H54 (cell line): ENCODE measurements at regions not wholly inside any gene's neighbourhood (a gene's known extent, or its start where the extent isn't known, plus 50 kb on each side); places are given as distances from the start of the nearest gene placed in this dataset.

Experiments
- DNase-seq: peaks from one replicate; pipeline ENCODE4 v3.0.0; 2011; ENCODE audit warnings: low spot score, mixed read lengths; ENCODE audit not compliant: insufficient read length
- FAIRE-seq: peaks from 3 replicates; lab custom pipeline; 2011; peaks lifted over from hg19 to GRCh38; lab: Jason Lieb, UNC
- POLR2A ChIP-seq: IDR thresholded peaks from 2 replicates; pipeline ENCODE4 v1.6.1; 2011; ENCODE audit warnings: low read depth, mild to moderate bottlenecking, low read length

DNA sequence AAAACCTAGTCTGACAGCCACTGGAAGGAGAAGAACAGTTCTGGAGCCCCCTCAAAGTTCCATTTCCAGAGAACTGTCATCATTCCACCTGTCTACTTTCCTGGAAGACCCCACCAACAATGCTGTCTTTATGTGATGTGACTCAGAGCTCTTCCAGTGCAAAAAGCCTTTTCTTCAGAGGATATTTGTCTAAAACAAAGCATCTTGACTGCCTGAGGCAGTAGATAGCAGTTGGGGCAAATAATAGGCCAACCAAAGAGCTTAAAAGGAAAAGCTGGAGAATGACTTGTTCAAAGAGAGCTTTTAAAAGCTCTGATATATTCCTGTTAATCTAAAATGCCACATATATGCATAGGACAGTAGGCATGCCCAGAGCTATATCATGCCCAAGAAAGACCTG, 62.6 kb downstream of the MIS18A start:
- TF ChIP-seq POLR2A: no peak
- FAIRE-seq (no peak), DNase-seq (no peak)

GRCh38 chr21:32215306-32215685, 63.6 kb downstream of the MIS18A start:
- no peak for DNase-seq
- FAIRE-seq: no peak
- no peak for TF ChIP-seq POLR2A

GRCh38 chr21:32214654-32215305, 64.1 kb downstream of the MIS18A start:
- FAIRE-seq (no peak), DNase-seq (no peak)
- TF ChIP-seq POLR2A: no peak

- TF ChIP-seq POLR2A: no peak
- DNase-seq (no peak), FAIRE-seq (no peak)
Observed at GRCh38 chr21:32212116-32212515, 66.7 kb downstream of the MIS18A start.

GRCh38 chr21:32211306-32211705, 67.5 kb downstream of the MIS18A start:
- no peak for TF ChIP-seq POLR2A
- DNase-seq (no peak), FAIRE-seq (no peak)

GRCh38 chr21:32209580-32209979, 69.3 kb downstream of the MIS18A start:
- TF ChIP-seq POLR2A: no peak
- DNase-seq (no peak), FAIRE-seq (no peak)

DNA sequence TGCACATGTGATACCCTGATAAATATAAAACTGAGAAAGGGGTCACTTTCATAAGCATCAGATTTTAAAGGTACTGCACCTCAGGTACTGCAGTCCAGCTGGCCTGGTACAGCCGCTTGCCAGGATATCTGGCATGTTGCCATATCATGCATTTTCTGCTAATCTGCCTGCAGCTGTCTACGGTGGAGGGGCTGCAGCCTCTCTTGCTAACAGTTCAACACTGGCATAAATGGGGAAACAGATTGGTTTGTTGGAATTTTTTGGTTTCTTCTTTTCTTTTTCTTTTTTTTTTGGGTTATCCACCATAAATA, 71.5 kb downstream of the MIS18A start:
- FAIRE-seq: no peak
- DNase-seq: no peak
- TF ChIP-seq POLR2A: no peak

DNA sequence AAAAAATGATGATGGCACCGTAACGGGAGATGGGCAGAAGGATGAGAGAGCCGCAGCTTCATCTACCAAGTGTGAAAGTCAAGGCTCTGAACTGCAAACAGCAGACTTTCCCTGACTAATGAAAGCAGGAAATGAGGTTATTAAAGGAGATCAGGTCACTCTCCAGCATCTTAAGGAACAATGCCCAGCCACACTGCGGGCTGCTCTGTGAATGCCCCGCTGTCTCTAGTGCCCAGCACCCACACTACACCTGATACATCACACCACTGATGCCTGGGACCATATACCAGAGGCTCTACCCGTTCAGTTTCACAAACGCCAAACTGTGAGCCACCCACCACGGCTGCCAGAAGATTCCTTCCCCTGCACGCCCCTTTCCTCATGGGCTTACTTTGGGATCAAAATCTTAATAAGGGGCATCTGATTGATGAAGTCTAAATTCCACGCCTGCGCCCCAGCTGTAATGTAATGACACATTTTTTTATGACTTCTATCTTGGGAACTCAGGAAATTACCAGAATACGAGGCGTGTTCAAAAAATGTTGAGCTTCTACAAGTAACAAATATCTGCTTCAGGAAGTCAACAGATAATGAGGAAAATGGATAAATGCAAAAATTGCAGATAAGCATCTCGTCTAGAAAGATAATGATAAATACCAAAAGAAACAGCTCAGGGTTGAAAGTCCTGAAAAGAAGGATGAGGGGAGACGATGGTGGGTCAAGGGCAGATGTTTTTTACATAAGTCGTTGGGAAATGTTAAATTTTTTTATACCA, 72.0 kb downstream of the MIS18A start:
- no peak for FAIRE-seq
- no peak for DNase-seq
- TF ChIP-seq POLR2A: no peak

DNA sequence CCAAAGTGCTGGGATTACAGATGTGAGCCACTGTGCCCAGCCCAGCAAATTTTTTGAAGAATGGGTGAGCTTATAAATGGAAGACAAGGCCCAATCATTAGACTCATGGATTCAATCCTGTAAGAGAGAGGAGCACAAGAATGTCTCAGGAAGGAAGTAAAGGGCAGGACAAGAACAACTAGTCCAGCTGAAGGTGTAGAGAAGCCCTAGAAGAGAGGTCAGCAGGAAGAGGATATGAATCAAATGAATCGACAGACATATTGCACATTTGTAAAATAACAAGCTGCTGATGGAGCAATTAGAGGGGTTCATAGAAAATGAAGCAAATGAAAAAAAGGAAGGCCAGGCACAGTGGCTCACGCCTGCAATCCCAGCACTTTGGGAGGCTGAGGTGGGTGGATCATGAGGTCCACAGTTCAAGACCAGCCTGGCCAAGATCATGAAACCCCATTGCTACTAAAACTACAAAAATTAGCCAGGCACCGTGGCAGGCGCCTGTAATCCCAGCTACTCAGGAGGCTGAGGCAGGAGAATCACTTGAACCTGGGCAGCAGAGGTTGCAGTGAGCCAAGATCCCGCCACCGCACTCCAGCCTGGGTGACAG, 74.9 kb downstream of the MIS18A start:
- DNase-seq (no peak), FAIRE-seq (no peak)
- TF ChIP-seq POLR2A: no peak

DNA sequence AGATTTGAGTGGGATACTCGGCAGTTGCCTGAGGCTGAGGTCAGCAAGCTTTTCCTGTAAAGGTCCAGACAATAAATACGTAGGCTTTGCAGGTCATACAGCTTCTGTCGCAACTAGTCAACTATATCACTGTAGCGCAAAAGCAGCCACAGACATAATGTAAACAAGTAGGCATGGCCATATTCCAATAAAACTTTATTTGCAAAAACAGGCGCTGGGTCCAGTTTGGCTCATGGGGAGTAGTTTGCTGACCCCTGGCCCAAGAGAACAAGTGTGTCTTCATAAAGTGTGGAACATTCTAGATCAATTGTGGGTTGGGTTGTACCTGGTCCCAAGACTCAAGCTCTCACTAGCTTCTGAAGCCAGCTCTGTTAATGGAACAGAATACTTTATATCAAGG, 78.8 kb downstream of the MIS18A start:
- FAIRE-seq: no peak
- no peak for DNase-seq
- TF ChIP-seq POLR2A: no peak

GRCh38 chr21:32198384-32198783, 80.5 kb downstream of the MIS18A start:
- DNase-seq (no peak), FAIRE-seq (no peak)
- TF ChIP-seq POLR2A: no peak

- no peak for TF ChIP-seq POLR2A
- DNase-seq: no peak
- no peak for FAIRE-seq
Observed at GRCh38 chr21:32197896-32198295, 81.0 kb downstream of the MIS18A start.

GRCh38 chr21:32196001-32196400, 82.8 kb downstream of the MIS18A start:
- no peak for TF ChIP-seq POLR2A
- DNase-seq (no peak), FAIRE-seq (no peak)

GRCh38 chr21:32193098-32193465, 85.8 kb downstream of the MIS18A start:
- no peak for FAIRE-seq
- DNase-seq: no peak
- no peak for TF ChIP-seq POLR2A
